ENCODE measurements at regions not wholly inside any gene's neighbourhood (a gene's known extent, or its start where the extent isn't known, plus 50 kb on each side); places are given as distances from the start of the nearest gene placed in this dataset.
"Not testable (repeated sequence)": the region's sequence is repeated elsewhere in the genome, so short reads cannot be mapped to it uniquely, and the experiment has no call there.

DNA sequence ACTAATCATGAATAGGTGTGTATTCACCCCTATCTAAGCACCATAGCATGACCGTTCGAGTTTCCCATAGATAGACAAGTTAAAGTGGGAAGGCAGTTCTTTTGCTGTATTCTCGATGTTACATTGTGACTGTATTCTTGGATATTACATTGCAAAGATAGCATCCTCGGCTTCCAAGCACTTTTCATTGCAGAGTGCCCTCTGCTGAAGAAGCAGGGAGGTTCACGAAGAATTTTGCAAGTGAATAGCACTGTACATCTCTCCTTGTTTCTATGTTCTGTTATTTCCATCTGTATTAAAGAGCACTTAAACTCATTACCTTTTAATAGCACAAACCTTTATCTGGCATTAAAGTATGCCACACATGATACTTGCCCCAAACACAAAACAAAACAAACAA is 426.7 kb upstream of the ARX start:
- H3K4me1 Mint-ChIP-seq (ENCODE audit: low read depth): no peaks in the 10 kb centered on the region
- DNase-seq: no peak
- no peaks in the 10 kb centered on the region for H3K9me3 Mint-ChIP-seq
- no peak for ATAC-seq (replicated peaks in 1 of 2)
- no peak overlapping the region for H3K27ac Mint-ChIP-seq
- no peaks in the 10 kb centered on the region for H3K36me3 Mint-ChIP-seq (ENCODE audit: insufficient read depth in 2 of 2)
- no peaks in the 10 kb centered on the region for H3K27me3 Mint-ChIP-seq (ENCODE audit: low read depth)
- H3K4me3 Mint-ChIP-seq: no peak overlapping the region

DNA sequence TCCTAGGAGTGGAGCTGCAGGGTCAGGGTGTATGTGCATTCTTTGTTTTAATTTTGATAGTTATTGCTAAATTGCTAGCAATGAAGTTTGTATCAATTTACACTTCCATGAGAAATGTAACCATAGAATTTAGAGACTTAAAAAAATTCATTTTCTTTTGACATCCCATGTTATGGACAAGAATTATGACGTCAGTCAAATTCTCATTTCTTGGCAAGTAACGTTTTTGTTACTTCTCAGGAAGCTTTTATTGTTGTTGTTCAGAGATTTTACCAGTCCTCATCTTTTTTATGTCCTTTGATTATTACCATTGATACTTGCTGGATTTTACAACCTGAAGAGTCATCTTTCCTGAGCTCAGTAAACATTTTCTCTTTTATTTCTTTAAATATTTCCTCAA is 417.5 kb upstream of the ARX start:
- Mint-ChIP-seq H3K4me3 (no peak overlapping the region), H3K9me3 (no peaks in the 10 kb centered on the region), H3K27me3 (ENCODE audit: low read depth) (no peaks in the 10 kb centered on the region), H3K36me3 (ENCODE audit: insufficient read depth in 2 of 2) (no peaks in the 10 kb centered on the region), H3K4me1 (ENCODE audit: low read depth) (no peaks in the 10 kb centered on the region), H3K27ac (no peak overlapping the region)
- ATAC-seq (replicated peaks in 1 of 2) (no peak), DNase-seq (no peak)

DNA sequence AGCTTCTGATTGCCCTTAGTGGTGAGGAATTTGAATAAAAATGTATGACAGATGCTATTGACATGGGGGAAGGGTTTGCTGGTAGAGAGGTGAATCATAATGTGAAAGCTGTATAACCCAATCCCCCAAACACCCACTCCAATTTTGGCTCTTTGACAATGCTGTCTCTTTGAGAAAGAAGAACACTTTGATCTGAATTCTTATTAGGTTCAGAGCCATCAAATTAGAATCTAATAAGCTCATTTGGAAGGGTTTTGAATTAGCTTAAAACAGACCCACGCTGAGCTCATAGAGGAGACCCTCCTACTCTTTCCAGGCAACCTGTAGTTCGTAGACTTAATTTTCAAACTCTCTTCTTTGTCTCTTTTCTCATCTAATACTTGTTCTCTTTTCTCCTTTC is 416.6 kb upstream of the ARX start:
- no peak overlapping the region for H3K27ac Mint-ChIP-seq

DNA sequence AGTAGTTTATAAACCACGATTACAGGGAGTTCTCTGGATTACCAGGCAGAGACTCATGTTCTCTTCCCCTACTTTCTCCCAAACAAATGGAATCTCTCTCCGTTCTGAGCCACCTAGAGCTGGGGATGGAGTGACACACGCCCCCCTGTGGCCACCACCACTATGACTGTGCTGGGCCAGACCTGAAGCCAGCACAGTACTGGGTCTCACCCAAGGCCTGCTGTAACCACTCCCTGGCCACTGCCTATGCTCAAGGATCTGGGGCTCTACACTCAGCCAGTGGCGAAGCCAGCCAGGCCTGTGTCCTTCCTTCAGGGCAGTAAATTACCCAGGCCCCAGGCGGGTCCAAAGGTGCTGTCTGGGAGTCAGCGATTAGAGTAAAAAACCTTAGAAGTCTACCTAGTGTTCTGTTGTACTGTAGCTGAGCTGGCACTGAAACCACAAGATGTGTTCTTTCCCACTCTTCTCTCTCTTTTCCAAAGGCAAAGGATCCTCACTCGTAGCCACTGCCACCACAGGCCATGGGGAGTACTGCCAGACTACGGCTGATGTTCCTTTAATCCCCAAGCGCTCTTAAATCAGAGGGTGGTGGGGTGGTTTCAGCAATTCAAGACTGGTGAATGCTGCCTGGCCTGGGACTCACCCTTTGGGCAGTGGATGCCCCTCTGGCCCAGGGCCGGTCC is 412.2 kb upstream of the ARX start:
- DNase-seq (no peak), ATAC-seq (replicated peaks in 1 of 2) (no peak)
- no peaks in the 10 kb centered on the region for H3K4me1 Mint-ChIP-seq (ENCODE audit: low read depth)
- peaks cover 2 to 3% of the 10 kb centered on the region in 2 donors for H3K9me3 Mint-ChIP-seq
- no peaks in the 10 kb centered on the region for H3K36me3 Mint-ChIP-seq (ENCODE audit: insufficient read depth in 2 of 2)
- no peak overlapping the region for H3K27ac Mint-ChIP-seq
- no peaks in the 10 kb centered on the region for H3K27me3 Mint-ChIP-seq (ENCODE audit: low read depth)
- H3K4me3 Mint-ChIP-seq: no peak overlapping the region

More for the DNA sequence above, 416.6 kb upstream of the ARX start:
- Mint-ChIP-seq H3K4me3 (no peak overlapping the region), H3K27me3 (ENCODE audit: low read depth) (no peaks in the 10 kb centered on the region), H3K36me3 (ENCODE audit: insufficient read depth in 2 of 2) (no peaks in the 10 kb centered on the region), H3K9me3 (no peaks in the 10 kb centered on the region), H3K4me1 (ENCODE audit: low read depth) (no peaks in the 10 kb centered on the region)
- no peak for ATAC-seq (replicated peaks in 1 of 2)
- DNase-seq: no peak

GRCh38 chrX:25404163-25404562 is 388.4 kb upstream of the ARX start:
- H3K4me3 Mint-ChIP-seq; DNase-seq; H3K9me3 Mint-ChIP-seq; ATAC-seq (replicated peaks in 1 of 2); H3K36me3 Mint-ChIP-seq (ENCODE audit: insufficient read depth in 2 of 2); H3K4me1 Mint-ChIP-seq (ENCODE audit: low read depth); H3K27me3 Mint-ChIP-seq (ENCODE audit: low read depth); H3K27ac Mint-ChIP-seq: not testable (repeated sequence)

DNA sequence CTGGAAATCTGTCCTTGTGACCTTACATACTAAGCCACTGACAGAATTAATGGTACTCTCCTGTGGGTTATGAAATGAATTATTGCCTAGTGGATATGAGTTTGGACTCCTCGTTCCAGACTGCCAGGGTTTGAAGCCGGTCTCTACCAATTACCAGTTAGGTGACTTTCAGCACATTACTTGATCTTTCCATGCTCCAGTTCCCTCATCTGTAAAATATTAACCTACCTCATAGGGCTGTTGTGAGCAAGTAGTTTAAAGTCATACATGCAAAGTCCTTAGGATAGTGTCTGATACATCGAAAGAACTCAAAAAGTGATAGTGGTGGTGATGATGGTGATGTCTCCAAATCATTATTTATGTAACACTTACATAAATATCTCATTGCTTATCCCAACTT is 373.5 kb upstream of the ARX start:
- Mint-ChIP-seq H3K4me3 (no peak overlapping the region), H3K27ac (no peak overlapping the region), H3K27me3 (ENCODE audit: low read depth) (no peaks in the 10 kb centered on the region), H3K9me3 (peaks cover 0 to 2% of the 10 kb centered on the region in 2 donors), H3K4me1 (ENCODE audit: low read depth) (no peaks in the 10 kb centered on the region), H3K36me3 (ENCODE audit: insufficient read depth in 2 of 2) (no peaks in the 10 kb centered on the region)
- ATAC-seq (replicated peaks in 1 of 2) (no peak), DNase-seq (no peak)

GRCh38 chrX:25383196-25383595 is 367.4 kb upstream of the ARX start:
- Mint-ChIP-seq H3K4me1 (ENCODE audit: low read depth) (no peaks in the 10 kb centered on the region), H3K36me3 (ENCODE audit: insufficient read depth in 2 of 2) (no peaks in the 10 kb centered on the region), H3K27ac (no peak overlapping the region), H3K4me3 (no peak overlapping the region), H3K27me3 (ENCODE audit: low read depth) (no peaks in the 10 kb centered on the region), H3K9me3 (no peaks in the 10 kb centered on the region)
- no peak for ATAC-seq (replicated peaks in 1 of 2)
- no peak for DNase-seq

DNA sequence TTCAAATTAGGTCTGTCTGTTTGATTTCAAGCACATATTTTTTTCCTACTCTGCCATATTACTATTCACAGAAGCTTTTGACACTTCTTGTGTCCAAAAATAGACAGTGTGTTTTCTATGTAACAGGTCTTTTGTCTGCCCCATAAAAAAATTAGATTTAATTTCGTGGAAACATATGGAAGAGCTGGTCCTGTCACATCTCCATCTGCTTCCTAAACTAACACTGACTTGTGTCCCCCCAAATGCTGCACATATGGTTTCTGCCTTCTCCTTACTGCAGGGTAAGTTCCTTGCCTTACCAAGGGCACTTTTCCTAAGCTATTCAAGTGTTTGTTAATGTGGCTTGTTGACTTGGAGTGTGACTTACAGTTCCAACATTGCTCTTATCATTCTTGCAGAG is 340.7 kb upstream of the ARX start:
- H3K4me3 Mint-ChIP-seq: no peak overlapping the region
- H3K27ac Mint-ChIP-seq: no peak overlapping the region
- no peaks in the 10 kb centered on the region for H3K36me3 Mint-ChIP-seq (ENCODE audit: insufficient read depth in 2 of 2)
- peaks cover 1 to 5% of the 10 kb centered on the region in 2 donors for H3K9me3 Mint-ChIP-seq
- H3K27me3 Mint-ChIP-seq (ENCODE audit: low read depth): no peaks in the 10 kb centered on the region
- no peaks in the 10 kb centered on the region for H3K4me1 Mint-ChIP-seq (ENCODE audit: low read depth)
- ATAC-seq (replicated peaks in 1 of 2) (no peak), DNase-seq (no peak)

DNA sequence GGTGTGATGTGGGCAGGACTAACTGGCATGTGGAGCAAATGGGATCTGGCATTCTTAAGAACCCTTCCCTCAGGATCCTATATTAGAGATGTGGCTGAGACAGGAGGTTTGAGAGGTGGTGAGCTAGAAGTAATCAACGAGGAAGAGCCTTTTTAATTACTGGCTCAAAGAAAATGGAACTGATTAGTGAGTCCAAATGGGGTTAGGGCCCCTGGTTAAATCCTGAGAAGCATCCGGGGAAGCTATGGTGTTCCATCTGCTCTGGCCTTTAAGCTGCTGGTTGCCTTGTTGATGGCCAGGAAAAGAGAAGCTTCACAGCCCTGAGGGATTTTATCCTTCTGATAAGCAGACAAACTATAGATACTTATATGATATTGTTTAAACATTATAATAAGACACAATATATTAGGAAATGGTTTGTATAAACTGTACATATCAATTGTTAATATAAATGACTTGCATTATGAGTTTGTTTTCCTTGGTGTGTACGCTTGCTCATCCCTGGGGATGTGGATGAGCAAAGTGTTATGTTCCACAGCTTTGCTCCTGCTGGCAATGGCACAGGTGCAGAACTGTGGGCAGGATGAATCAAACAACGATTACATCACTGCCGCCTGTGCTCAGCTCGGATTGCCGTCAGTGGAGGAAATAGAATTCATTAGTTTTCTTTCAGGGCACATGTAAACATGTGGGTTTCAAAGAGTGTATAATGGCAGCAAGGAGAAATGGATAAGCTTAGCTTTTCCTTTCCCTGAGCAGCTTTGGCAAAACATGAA is 328.6 kb upstream of the ARX start:
- no peaks in the 10 kb centered on the region for H3K4me1 Mint-ChIP-seq (ENCODE audit: low read depth)
- H3K36me3 Mint-ChIP-seq (ENCODE audit: insufficient read depth in 2 of 2): no peaks in the 10 kb centered on the region
- no peaks in the 10 kb centered on the region for H3K27me3 Mint-ChIP-seq (ENCODE audit: low read depth)
- peaks cover 0 to 2% of the 10 kb centered on the region in 2 donors for H3K9me3 Mint-ChIP-seq
- H3K4me3 Mint-ChIP-seq: no peak overlapping the region
- DNase-seq: no peak
- H3K27ac Mint-ChIP-seq: no peak overlapping the region
- ATAC-seq (replicated peaks in 1 of 2): no peak

GRCh38 chrX:25343060-25343459 is 327.3 kb upstream of the ARX start:
- no peaks in the 10 kb centered on the region for H3K36me3 Mint-ChIP-seq (ENCODE audit: insufficient read depth in 2 of 2)
- H3K27me3 Mint-ChIP-seq (ENCODE audit: low read depth): no peaks in the 10 kb centered on the region
- H3K9me3 Mint-ChIP-seq: peaks cover 0 to 2% of the 10 kb centered on the region in 2 donors
- ATAC-seq (replicated peaks in 1 of 2): no peak
- H3K4me3 Mint-ChIP-seq: no peak overlapping the region
- H3K4me1 Mint-ChIP-seq (ENCODE audit: low read depth): no peaks in the 10 kb centered on the region
- no peak for DNase-seq
- no peak overlapping the region for H3K27ac Mint-ChIP-seq

DNA sequence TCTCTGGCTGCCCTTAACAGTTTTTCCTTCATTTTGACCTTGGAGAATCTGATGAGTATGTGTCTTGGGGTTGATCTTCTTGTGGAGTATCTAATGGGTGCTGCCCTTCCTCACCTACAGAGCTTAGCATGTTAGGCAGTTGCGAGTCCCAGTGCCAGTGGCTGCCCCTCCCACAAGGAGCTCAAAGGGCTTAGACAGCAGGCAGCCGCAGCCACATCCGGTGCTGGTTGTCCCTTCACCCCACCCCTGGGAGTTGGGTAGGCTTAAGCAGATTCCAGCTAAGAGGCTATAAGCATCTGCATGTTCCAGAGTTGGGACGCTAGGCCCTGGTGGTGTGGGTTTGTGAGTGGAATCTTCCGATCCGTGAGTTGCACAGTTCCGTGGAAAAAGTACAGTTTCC is 322.1 kb upstream of the ARX start:
- no peak overlapping the region for H3K4me3 Mint-ChIP-seq
- H3K36me3 Mint-ChIP-seq (ENCODE audit: insufficient read depth in 2 of 2): no peaks in the 10 kb centered on the region
- no peak overlapping the region for H3K27ac Mint-ChIP-seq
- peaks cover 0 to 2% of the 10 kb centered on the region in 2 donors for H3K9me3 Mint-ChIP-seq
- ATAC-seq (replicated peaks in 1 of 2): no peak
- H3K4me1 Mint-ChIP-seq (ENCODE audit: low read depth): no peaks in the 10 kb centered on the region
- no peaks in the 10 kb centered on the region for H3K27me3 Mint-ChIP-seq (ENCODE audit: low read depth)
- DNase-seq: no peak

DNA sequence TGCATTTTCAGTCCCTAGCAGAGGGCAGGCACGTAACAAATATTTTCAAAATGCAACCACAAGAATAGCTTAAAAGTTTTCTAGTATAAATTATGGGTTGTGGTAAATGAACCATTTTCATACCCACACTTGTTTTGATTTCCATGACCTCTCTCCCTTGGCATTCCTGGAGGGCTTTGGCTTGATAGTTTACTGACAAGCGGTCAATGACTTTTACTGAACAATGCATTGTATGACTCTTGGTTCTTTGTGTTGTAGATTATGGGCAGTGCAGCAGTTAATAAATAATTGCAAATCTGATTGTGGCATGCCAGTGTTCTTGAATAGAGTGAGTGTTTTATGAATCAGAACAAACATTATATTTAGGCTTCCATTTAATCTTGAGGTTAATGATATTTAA is 285.2 kb upstream of the ARX start:
- H3K36me3 Mint-ChIP-seq (ENCODE audit: insufficient read depth in 2 of 2): no peaks in the 10 kb centered on the region
- no peaks in the 10 kb centered on the region for H3K9me3 Mint-ChIP-seq
- H3K27me3 Mint-ChIP-seq (ENCODE audit: low read depth): peaks cover 5% of the 10 kb centered on the region
- no peak overlapping the region for H3K4me3 Mint-ChIP-seq
- no peak overlapping the region for H3K27ac Mint-ChIP-seq
- no peak for ATAC-seq (replicated peaks in 1 of 2)
- no peaks in the 10 kb centered on the region for H3K4me1 Mint-ChIP-seq (ENCODE audit: low read depth)
- DNase-seq: no peak

GRCh38 chrX:25296850-25297249 is 281.1 kb upstream of the ARX start:
- Mint-ChIP-seq H3K9me3 (no peaks in the 10 kb centered on the region), H3K4me1 (ENCODE audit: low read depth) (no peaks in the 10 kb centered on the region), H3K36me3 (ENCODE audit: insufficient read depth in 2 of 2) (no peaks in the 10 kb centered on the region), H3K27me3 (ENCODE audit: low read depth) (peaks cover 5% of the 10 kb centered on the region), H3K4me3 (no peak overlapping the region), H3K27ac (no peak overlapping the region)
- no peak for DNase-seq
- ATAC-seq (replicated peaks in 1 of 2): no peak

- no peaks in the 10 kb centered on the region for H3K9me3 Mint-ChIP-seq
- ATAC-seq (replicated peaks in 1 of 2) (no peak), DNase-seq (no peak)
- H3K27me3 Mint-ChIP-seq (ENCODE audit: low read depth): peaks cover 1% of the 10 kb centered on the region
- no peak overlapping the region for H3K4me3 Mint-ChIP-seq
- no peaks in the 10 kb centered on the region for H3K4me1 Mint-ChIP-seq (ENCODE audit: low read depth)
- H3K36me3 Mint-ChIP-seq (ENCODE audit: insufficient read depth in 2 of 2): no peaks in the 10 kb centered on the region
- H3K27ac Mint-ChIP-seq: no peak overlapping the region
Observed at GRCh38 chrX:25295466-25295865, 279.7 kb upstream of the ARX start.

Measured in activated T-cell treated with anti-CD3 and anti-CD28 coated beads, Interleukin-2, amount 50 U/mL, for 72 hours (primary cell).